ENCODE measurements at regions not wholly inside any gene's neighbourhood (a gene's known extent, or its start where the extent isn't known, plus 50 kb on each side); places are given as distances from the start of the nearest gene placed in this dataset.

DNA sequence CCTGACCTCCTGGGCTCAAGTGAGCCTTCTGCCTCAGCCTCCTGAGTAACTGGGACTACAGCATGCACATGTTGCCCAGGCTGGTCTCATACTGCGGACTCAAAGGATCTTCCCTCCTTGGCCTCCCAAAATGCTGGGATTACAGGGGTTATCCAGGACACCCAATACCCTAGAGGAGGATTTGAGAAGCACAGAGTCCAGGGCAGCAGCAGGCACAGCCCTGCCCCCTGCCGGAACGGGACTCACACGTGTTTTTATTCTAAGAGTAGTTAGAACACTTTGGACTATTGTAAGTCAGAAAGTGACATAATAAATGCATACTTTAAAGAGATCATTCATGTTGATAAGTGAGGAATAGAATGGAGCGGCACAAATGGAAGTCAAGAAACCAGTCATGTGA is 80.2 kb downstream of the C6orf118 start:
- H3K9me3 Mint-ChIP-seq: peaks cover 18% of the 10 kb centered on the region
- no peak overlapping the region for H3K27ac Mint-ChIP-seq
- no peak overlapping the region for H3K4me3 Mint-ChIP-seq

DNA sequence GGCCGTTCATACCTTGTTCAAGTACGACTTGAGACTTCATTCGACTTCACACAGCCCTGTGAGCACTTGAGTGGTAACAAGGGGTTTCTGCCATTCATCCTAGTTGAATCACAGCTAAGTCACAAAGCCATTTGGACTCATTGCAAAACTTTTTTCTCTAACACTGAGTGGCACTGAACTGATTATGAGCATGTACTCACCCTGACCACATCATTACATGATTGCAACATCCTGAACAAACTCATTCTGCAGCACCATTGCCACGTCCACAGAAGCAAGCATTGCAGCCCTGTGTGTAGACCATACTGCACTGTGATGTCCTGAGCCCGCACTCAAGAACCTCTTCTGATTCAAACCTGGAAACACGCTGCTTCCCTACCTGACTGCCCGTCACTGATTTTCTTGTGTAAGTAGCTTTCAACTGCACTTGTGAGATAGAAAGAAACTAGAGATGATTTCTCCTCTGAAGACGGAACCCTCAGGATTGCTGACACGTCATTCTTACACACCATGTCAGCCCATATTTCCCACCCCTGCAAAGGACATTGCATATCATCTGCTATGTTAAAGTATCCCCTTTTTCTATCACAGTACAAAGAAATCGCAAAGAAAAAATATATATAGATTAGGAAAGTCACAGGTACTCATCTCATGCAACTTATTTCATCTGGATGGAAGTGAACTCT is 81.6 kb downstream of the C6orf118 start:
- Mint-ChIP-seq H3K4me1 (no peaks in the 10 kb centered on the region), H3K4me3 (no peak overlapping the region), H3K9me3 (peaks cover 18% of the 10 kb centered on the region), H3K27me3 (no peaks in the 10 kb centered on the region), H3K36me3 (ENCODE audit: low read depth) (no peaks in the 10 kb centered on the region), H3K27ac (no peak overlapping the region)
- ATAC-seq (replicated peaks): no peak

More for the DNA sequence above, 80.2 kb downstream of the C6orf118 start:
- no peaks in the 10 kb centered on the region for H3K4me1 Mint-ChIP-seq
- no peaks in the 10 kb centered on the region for H3K27me3 Mint-ChIP-seq
- H3K36me3 Mint-ChIP-seq (ENCODE audit: low read depth): no peaks in the 10 kb centered on the region
- no peak for ATAC-seq (replicated peaks)

DNA sequence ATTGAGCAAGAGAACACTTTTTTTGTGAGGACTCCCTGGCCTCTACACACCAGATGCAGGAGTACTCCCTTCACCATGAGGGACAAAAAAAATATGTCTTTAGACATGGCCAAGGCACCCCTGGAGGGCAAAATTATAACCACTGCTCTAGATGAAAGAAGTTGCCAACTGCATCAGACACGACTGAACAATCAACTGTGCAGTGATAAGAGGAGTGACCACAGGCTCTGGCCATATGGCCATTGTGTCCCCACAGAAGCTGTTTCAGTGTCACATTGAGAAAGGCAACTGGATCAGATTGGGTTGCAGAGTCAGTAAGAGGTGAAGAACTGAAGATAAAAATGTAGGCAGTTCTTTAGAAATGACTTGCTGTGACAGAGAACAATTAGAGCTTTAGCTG is 85.7 kb downstream of the C6orf118 start:
- Mint-ChIP-seq H3K27me3 (no peaks in the 10 kb centered on the region), H3K9me3 (peaks cover 26% of the 10 kb centered on the region), H3K4me3 (no peak overlapping the region), H3K27ac (no peak overlapping the region), H3K36me3 (ENCODE audit: low read depth) (no peaks in the 10 kb centered on the region), H3K4me1 (no peaks in the 10 kb centered on the region)
- no peak for ATAC-seq (replicated peaks)

DNA sequence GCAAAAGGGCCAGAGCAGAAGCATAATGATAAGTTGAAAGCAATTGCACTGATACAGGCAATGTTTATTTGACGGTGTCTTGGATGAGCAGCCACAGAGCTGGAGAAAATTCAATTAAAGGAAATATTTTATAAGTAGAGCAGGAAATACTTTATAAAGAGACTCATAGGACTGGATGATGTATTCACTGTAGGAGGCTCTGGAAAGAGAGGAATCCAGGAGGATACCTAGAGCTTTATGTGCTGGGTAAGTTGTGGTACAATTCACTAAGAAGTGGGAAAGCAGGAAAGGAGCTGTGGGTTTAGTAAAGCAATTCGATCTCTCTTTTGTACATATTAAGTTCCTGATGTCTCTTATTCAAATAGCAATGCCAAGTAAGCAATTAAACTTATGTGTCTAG is 86.3 kb downstream of the C6orf118 start:
- H3K27ac Mint-ChIP-seq: no peak overlapping the region
- ATAC-seq (replicated peaks): no peak
- H3K4me1 Mint-ChIP-seq: no peaks in the 10 kb centered on the region
- no peaks in the 10 kb centered on the region for H3K36me3 Mint-ChIP-seq (ENCODE audit: low read depth)
- H3K9me3 Mint-ChIP-seq: peaks cover 21% of the 10 kb centered on the region
- H3K27me3 Mint-ChIP-seq: no peaks in the 10 kb centered on the region
- no peak overlapping the region for H3K4me3 Mint-ChIP-seq

DNA sequence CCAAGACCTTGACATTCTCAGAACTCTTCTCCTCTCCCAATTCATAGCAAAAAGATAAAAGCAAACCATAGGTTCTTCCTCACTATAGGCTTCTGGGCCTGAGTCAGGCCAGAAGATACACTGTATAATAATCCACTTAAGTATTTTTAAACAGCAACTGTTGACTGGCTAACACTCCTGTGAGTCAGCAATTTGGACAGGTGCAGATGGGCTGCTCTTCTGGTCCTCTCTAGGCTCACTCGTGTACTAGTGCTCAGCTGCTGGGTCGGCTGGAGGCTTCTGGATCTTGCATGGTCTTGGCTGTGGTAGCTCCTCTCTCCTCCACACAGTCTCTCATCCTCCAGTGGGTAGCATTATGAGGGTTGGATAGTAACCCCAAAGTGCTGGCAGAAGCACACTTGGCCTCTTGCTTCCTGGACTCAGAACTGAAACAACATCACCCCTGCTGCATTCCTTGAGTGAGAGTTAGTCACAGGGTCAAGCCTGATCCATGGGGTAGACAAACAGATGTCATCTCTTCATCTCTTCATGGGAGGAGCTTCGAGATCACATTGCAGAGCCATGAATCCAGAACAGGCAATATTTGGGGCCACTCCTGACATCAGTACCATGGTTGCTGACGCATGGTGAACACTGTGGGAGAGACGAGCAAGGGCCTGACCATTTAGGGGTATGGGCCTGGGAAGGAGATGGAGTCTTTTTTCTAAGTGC is 86.9 kb downstream of the C6orf118 start:
- Mint-ChIP-seq H3K4me1 (no peaks in the 10 kb centered on the region), H3K27me3 (no peaks in the 10 kb centered on the region), H3K36me3 (ENCODE audit: low read depth) (no peaks in the 10 kb centered on the region), H3K4me3 (no peak overlapping the region), H3K27ac (no peak overlapping the region), H3K9me3 (peaks cover 20% of the 10 kb centered on the region)
- ATAC-seq (replicated peaks): peak; percentile 5

DNA sequence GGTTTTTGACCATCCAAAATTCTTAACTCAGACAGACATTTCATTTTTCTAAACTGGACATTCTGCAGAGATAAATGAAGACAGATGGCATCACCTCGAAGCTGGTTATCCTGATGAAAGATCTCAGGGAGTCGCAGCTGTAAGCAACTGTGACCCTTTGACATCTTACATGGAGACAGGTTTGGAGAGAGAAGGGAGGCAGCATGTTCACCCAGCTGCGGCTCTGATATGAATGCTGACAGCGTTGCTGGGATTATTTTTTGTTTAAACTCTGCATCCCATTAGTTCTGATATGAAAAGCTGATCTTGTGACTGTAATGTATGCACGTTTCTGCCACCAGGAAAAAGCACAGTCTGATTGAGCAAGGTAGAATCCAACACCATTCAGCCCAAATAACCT is 89.4 kb downstream of the C6orf118 start:
- peaks cover 19% of the 10 kb centered on the region for H3K9me3 Mint-ChIP-seq
- no peak overlapping the region for H3K27ac Mint-ChIP-seq
- ATAC-seq (replicated peaks): no peak
- H3K4me1 Mint-ChIP-seq: no peaks in the 10 kb centered on the region
- H3K27me3 Mint-ChIP-seq: no peaks in the 10 kb centered on the region
- H3K4me3 Mint-ChIP-seq: no peak overlapping the region
- H3K36me3 Mint-ChIP-seq (ENCODE audit: low read depth): no peaks in the 10 kb centered on the region

DNA sequence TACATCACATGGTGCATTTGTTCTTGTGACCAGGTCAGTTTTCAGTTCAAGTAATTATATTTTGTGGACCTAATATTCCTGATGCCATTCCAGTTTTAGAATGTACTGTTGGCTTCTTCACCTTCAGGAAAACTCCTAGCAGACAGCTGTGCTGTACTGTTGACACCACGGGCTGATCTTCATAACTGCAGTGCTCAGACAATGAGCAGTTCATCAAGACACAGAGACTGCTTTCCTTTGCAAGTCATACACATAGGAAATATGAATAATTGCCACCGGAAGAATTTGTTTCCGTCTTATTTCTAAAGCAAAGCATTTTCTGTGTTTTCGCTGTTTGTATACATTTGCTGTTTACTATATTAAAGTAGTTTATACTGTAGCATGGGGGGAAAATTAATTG is 89.8 kb downstream of the C6orf118 start:
- no peak for ATAC-seq (replicated peaks)
- Mint-ChIP-seq H3K27me3 (no peaks in the 10 kb centered on the region), H3K9me3 (peaks cover 21% of the 10 kb centered on the region), H3K27ac (no peak overlapping the region), H3K36me3 (ENCODE audit: low read depth) (no peaks in the 10 kb centered on the region), H3K4me3 (no peak overlapping the region), H3K4me1 (no peaks in the 10 kb centered on the region)

DNA sequence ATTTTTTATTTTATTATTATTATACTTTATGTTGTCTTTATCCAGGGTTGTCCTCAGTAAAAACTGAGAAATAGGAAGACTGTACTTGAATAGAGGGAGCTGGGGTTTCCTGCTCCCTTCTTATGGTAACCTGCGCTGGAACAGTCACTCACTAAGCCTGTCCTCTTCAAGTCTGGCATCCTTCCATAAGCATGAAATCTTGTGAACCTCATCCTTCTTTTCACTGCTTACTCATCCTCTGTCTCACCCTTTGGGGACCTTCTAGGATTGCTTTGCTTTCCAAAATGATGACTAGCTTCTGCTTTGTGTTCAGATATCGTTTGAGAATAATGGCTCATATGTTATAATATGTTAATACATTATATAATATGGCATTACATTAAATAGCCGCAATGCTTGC is 90.6 kb downstream of the C6orf118 start:
- no peaks in the 10 kb centered on the region for H3K27me3 Mint-ChIP-seq
- H3K27ac Mint-ChIP-seq: no peak overlapping the region
- no peak for ATAC-seq (replicated peaks)
- H3K36me3 Mint-ChIP-seq (ENCODE audit: low read depth): no peaks in the 10 kb centered on the region
- no peaks in the 10 kb centered on the region for H3K4me1 Mint-ChIP-seq
- H3K9me3 Mint-ChIP-seq: peaks cover 21% of the 10 kb centered on the region
- no peak overlapping the region for H3K4me3 Mint-ChIP-seq

DNA sequence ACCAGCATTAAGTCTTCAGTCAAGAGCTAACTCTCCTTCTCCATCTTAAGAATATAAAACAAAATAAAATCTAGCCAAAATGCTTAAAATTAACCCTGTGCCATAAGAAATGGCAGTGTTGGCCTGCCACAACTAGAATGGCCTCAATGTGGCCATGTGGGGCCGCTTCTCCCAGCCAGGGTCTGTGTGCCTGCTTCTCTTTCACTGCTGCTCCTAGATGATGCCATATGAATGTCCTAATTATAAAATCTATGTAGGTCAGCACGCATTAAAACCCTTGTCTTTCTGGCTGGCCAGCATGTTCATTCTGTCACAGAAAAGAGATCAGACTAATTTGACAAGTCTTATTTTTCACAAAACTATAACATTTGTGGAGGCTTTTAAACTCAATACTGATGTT is 102.6 kb downstream of the C6orf118 start:
- Mint-ChIP-seq H3K36me3 (ENCODE audit: low read depth) (no peaks in the 10 kb centered on the region), H3K27ac (no peak overlapping the region), H3K27me3 (no peaks in the 10 kb centered on the region), H3K4me1 (no peaks in the 10 kb centered on the region), H3K9me3 (peaks cover 11% of the 10 kb centered on the region), H3K4me3 (no peak overlapping the region)
- no peak for ATAC-seq (replicated peaks)

DNA sequence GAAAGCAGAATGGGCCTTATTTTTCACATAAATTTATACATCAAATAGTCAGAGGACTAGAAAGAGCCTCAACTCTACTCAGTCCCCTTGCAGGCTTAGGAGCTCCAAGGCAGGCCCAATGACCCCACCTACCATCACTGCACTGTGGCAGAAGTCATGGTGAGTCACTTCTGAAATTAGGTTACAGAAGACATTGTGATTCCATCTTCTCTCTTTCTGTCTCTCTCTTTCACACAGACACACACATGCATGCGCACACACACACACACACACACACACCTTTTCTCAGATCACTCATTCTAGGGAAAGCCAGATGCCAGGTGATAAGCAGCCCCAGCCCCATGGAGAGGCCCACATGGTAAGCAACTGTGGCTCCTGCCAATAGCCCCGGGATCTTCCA is 103.8 kb downstream of the C6orf118 start:
- H3K27me3 Mint-ChIP-seq: no peaks in the 10 kb centered on the region
- H3K9me3 Mint-ChIP-seq: peaks cover 16% of the 10 kb centered on the region
- no peaks in the 10 kb centered on the region for H3K36me3 Mint-ChIP-seq (ENCODE audit: low read depth)
- no peak overlapping the region for H3K27ac Mint-ChIP-seq
- H3K4me1 Mint-ChIP-seq: no peaks in the 10 kb centered on the region
- no peak overlapping the region for H3K4me3 Mint-ChIP-seq
- no peak for ATAC-seq (replicated peaks)

DNA sequence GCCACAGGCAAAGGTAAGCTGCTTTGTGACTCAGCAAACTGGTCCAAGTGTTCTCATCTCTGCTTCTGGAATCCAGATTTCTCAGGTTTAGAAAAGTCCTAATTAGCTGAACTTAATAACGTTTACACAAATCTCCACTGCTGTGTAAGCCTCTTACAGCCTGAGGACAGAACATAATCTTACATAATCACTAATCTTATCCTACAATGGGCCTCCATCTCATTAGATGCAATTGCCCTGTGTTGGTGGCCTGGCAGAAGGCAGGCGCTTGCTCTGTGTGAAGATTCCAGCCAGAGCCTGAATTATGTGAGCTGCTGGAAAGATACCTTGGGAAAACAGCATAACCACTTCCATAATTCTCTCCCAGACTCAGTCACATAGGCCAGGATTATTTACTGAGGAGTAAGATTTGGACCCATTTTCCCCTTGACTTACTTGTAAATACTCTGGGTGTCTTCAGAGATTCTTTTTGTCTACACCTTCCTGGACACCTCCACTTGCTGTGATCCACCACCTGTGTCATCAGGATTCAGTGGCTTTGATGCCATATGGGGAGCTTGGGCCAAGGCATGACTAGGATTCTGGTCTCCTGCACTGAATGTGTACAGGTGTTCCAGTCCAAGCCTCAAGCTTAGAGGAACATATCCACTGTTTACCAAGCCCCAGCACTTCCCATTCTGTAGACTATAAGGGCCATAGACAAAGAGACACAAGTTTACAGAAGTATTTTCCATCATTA is 104.4 kb downstream of the C6orf118 start:
- H3K36me3 Mint-ChIP-seq (ENCODE audit: low read depth): no peaks in the 10 kb centered on the region
- H3K27me3 Mint-ChIP-seq: no peaks in the 10 kb centered on the region
- H3K9me3 Mint-ChIP-seq: peaks cover 16% of the 10 kb centered on the region
- ATAC-seq (replicated peaks): no peak
- H3K4me1 Mint-ChIP-seq: no peaks in the 10 kb centered on the region
- no peak overlapping the region for H3K4me3 Mint-ChIP-seq
- H3K27ac Mint-ChIP-seq: no peak overlapping the region

DNA sequence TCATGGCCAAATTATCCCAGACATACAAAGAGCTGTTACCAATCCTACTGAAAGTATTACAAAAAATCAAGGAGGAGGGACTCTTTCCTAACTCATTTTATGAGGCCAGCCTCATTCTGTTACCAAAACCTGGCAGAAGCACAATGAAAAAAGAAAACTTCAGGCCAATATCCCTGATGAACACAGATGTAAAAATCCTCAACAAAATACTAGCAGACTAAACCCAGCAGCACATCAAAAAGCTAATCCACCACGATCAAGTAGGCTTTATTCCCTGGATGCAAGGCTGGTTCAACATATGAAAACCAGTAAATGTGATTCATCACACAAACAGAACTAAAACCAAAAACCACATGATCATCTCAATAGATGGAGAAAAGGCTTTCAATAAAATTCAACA is 109.2 kb downstream of the C6orf118 start:
- Mint-ChIP-seq H3K27me3 (no peaks in the 10 kb centered on the region), H3K36me3 (ENCODE audit: low read depth) (no peaks in the 10 kb centered on the region), H3K9me3 (peaks cover 20% of the 10 kb centered on the region), H3K27ac (no peak overlapping the region), H3K4me3 (no peak overlapping the region), H3K4me1 (no peaks in the 10 kb centered on the region)
- no peak for ATAC-seq (replicated peaks)

DNA sequence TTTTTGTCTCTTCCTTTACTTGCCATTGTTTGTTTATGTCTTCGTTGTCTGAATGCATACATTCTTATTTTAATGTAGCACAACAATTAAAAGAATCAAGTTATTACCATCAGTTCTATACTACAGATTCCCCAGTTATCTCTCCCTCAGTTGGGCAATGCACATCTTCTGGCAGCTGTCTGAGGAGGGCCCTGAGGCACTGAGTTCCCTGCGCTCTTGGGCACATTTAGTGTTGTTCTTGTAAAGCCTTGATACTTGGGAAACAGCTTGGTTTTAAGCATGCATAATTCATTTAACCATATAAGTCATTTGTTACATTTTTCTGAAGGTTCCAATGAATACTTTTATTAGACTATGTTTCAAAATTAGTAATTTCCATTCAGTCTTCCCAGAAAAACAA is 117.9 kb downstream of the C6orf118 start:
- no peak for ATAC-seq (replicated peaks)
- no peak overlapping the region for H3K27ac Mint-ChIP-seq
- H3K4me1 Mint-ChIP-seq: no peaks in the 10 kb centered on the region
- H3K9me3 Mint-ChIP-seq: peaks cover 12% of the 10 kb centered on the region
- H3K4me3 Mint-ChIP-seq: no peak overlapping the region
- H3K36me3 Mint-ChIP-seq (ENCODE audit: low read depth): no peaks in the 10 kb centered on the region
- H3K27me3 Mint-ChIP-seq: peaks cover 4% of the 10 kb centered on the region

DNA sequence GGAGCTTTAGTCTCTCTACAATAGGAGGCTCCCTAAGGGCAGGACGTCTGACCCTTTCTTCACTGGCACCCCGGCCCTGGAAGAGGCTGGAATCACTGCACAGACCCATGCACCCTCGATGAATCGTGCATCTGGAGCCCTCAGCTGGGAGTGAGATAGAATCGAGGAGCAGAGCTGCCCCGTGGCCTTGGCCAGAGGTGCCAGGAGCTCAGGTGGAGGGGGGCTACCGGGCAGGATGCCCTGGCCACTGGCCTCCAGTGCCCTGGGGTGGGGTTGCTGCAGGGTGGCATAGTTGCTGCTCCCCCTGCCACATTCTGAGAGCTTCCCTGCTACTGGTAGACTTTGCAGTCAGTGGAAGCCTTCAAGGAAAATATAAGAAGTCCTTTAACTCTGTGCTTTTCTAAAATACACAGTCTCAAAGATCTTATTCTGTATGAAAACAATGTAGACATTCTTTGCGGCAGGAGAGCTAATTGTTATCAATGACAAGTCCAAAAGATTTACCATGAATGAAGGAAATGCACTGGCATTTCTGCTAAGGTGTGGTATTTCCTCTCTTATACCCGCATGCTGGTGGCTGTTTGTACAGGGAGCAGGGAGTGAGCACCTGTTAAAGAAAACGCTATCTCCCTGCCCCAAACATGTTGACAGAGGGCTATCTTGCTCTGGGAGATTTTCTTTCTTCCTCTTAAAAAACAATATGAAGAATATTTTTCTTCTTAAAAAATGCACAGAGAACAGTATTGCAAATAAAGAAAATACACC is 122.8 kb downstream of the C6orf118 start:
- no peaks in the 10 kb centered on the region for H3K4me1 Mint-ChIP-seq
- H3K4me3 Mint-ChIP-seq: no peak overlapping the region
- H3K27me3 Mint-ChIP-seq: no peaks in the 10 kb centered on the region
- H3K27ac Mint-ChIP-seq: no peak overlapping the region
- ATAC-seq (replicated peaks): no peak
- no peaks in the 10 kb centered on the region for H3K9me3 Mint-ChIP-seq
- H3K36me3 Mint-ChIP-seq (ENCODE audit: low read depth): no peaks in the 10 kb centered on the region
